LHCN-M2 (cell line): ENCODE measurements at regions not wholly inside any gene's neighbourhood (a gene's known extent, or its start where the extent isn't known, plus 50 kb on each side); places are given as distances from the start of the nearest gene placed in this dataset.

Experiments
- DNase-seq: peaks from one replicate; pipeline ENCODE4 v3.0.0-alpha.2; 2012; ENCODE audit warnings: low read depth

GRCh38 chr13:106138620-106139019 is 396.8 kb downstream of the EFNB2 start:
- no peak for DNase-seq

GRCh38 chr13:106133025-106133424 is 402.4 kb downstream of the EFNB2 start:
- peak; percentile 82 for DNase-seq

GRCh38 chr13:106132216-106132615 is 403.2 kb downstream of the EFNB2 start:
- no peak for DNase-seq

- DNase-seq, result no peak
Measured at GRCh38 chr13:106129993-106130392, 405.5 kb downstream of the EFNB2 start.

GRCh38 chr13:106129273-106129672 is 406.2 kb downstream of the EFNB2 start:
- no peak for DNase-seq

- no peak for DNase-seq
Measured at GRCh38 chr13:106122234-106122633, 413.2 kb downstream of the EFNB2 start.

GRCh38 chr13:106121173-106121754 is 414.2 kb downstream of the EFNB2 start:
- no peak for DNase-seq

GRCh38 chr13:106118996-106119395 is 416.5 kb downstream of the EFNB2 start:
- DNase-seq, result no peak

GRCh38 chr13:106118050-106118449 is 417.4 kb downstream of the EFNB2 start:
- no peak for DNase-seq

GRCh38 chr13:106117640-106118039 is 417.8 kb downstream of the EFNB2 start:
- DNase-seq, result no peak

- peak; percentile 64 for DNase-seq
Measured at GRCh38 chr13:106117035-106117434, 418.4 kb downstream of the EFNB2 start.

- no peak for DNase-seq
Measured at GRCh38 chr13:106115081-106115480, 420.4 kb downstream of the EFNB2 start.

- no peak for DNase-seq
Measured at GRCh38 chr13:106113796-106114195, 421.7 kb downstream of the EFNB2 start.

- DNase-seq, result no peak
Measured at GRCh38 chr13:106112191-106112590, 423.3 kb downstream of the EFNB2 start.

- no peak for DNase-seq
Measured at GRCh38 chr13:106110241-106110855, 425.1 kb downstream of the EFNB2 start.

GRCh38 chr13:106109391-106109791 is 426.1 kb downstream of the EFNB2 start:
- DNase-seq, result peak; percentile 45

GRCh38 chr13:106108346-106108745 is 427.1 kb downstream of the EFNB2 start:
- DNase-seq, result no peak

GRCh38 chr13:106107061-106107460 is 428.4 kb downstream of the EFNB2 start:
- DNase-seq, result no peak

- peak; percentile 33 for DNase-seq
Measured at GRCh38 chr13:106105153-106105552, 430.3 kb downstream of the EFNB2 start.

- peak; percentile 97 for DNase-seq
Measured at GRCh38 chr13:106104281-106104901, 431.1 kb downstream of the EFNB2 start.

- peak; percentile 81 for DNase-seq
Measured at GRCh38 chr13:106103779-106104178, 431.7 kb downstream of the EFNB2 start.

GRCh38 chr13:106102786-106103185 is 432.7 kb downstream of the EFNB2 start:
- no peak for DNase-seq

GRCh38 chr13:106101201-106101600 is 434.3 kb downstream of the EFNB2 start:
- no peak for DNase-seq
